Uterus (tissue), 2 donors: ENCODE measurements at regions not wholly inside any gene's neighbourhood (a gene's known extent, or its start where the extent isn't known, plus 50 kb on each side); places are given as distances from the start of the nearest gene placed in this dataset.
"Not testable (repeated sequence)": the region's sequence is repeated elsewhere in the genome, so short reads cannot be mapped to it uniquely, and the experiment has no call there.

Experiments used
- CTCF ChIP-seq, 4 experiments: fragments of 200-600 bp in 2 of 4; fragments of 450-650 bp in 2 of 4; sonication (generic) in 2 of 4; IDR thresholded peaks; one replicate each; pipeline ENCODE4 v1.5.1; 2016 to 2019; ENCODE audit warnings: antibody characterized with exemption in 4 of 4, mild to moderate bottlenecking in 2 of 4, moderate library complexity in 1 of 4
- POLR2A ChIP-seq, 2 donors: fragments of 450-650 bp; IDR thresholded peaks; one replicate each; pipeline ENCODE4 v1.6.1; 2016; ENCODE audit warnings: antibody characterized with exemption in 2 of 2, mild to moderate bottlenecking in 1 of 2, moderate library complexity in 1 of 2

DNA sequence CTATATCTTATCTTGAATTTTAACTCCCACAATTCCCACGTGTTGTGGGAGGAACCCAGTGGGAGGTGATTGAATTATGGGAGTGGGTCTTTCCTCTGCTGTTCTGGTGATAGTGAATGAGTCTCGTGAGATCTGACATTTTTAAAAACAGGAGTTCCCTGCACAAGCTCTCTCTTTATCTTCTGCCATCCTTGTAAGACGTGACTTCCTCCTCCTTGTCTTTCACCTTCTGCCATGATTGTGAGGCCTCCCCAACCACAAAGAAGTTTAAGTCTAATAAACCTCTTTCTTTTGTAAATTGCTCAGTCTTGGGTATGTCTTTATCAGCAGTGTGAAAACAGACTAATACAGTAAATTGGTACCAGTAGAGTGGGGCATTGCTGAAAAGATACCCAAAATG is 963.6 kb upstream of the COX7C start:
- TF ChIP-seq CTCF, POLR2A (IDR thresholded peaks at IDR 0.05): not testable (repeated sequence)
